DLD1 (cell line): ENCODE measurements at regions not wholly inside any gene's neighbourhood (a gene's known extent, or its start where the extent isn't known, plus 50 kb on each side); places are given as distances from the start of the nearest gene placed in this dataset.

ENCODE experiments used
- in situ Hi-C: cut with HindIII; loops from 2 replicates; pipeline ENCODE4 v1.10.0; 2017; ENCODE audit warnings: low sequenced_read_pairs

DNA sequence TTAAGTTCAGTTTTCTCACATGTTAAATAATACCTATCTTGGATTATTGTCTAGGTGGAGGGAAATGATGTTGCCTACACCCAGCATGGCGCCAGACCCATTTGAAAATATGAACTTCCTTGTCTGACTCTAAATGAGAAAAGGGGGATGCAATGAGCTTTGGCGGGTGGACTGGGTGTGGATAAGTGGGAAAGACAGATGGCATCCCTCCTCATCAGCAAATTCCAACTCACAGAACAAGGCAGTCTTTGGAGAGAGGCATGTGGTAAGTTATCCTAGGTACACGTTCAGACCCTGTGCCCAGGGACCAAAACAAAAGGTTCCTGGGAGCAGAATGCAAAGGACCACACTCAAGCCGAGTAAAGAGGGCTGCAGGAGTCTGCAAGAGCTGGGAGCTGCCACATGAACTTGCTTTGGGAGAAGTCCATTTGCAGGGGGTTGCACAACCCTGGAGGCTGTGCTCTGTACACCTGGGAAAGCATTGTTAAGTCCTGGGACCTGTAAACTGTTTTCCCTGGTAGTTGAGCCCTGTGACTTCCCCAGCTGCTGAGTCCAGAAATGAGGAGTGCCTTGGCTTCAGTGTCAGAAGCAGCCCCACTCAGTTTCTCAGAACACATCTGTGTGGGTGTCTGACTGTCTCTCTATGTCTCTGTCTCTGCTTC, 102.3 kb upstream of the TPM1 start:
- in situ Hi-C loops: no loop called here

DNA sequence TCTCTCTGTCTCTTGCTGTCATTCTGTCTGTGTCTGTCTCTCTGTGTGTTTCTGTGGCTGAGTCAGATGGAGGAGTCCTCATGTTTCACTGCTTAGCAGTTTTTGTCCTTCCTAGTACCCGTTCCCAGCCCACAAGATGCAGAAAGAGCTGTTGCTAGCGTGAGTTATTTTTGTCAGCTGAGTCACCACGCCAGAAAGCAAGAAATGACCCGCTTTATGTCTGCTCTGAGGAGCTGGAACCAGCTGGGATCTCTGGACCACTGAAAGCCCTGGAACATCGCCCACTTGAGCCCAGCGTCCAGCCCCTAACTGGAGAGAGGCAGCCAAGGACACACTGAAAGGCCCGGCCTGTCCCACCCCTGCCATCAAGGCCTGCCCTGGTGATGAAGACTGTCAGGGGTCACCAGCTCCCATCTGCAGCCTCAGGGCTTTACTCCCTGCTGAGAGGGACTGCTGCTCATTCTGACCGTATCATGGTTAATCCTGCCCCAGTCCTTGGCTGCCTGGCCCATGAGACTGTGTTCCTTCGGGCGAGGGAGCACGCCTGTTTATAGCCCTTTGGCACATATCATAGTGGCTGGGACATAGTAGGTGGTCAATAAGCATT, 101.7 kb upstream of the TPM1 start:
- in situ Hi-C loops: no loop called here

DNA sequence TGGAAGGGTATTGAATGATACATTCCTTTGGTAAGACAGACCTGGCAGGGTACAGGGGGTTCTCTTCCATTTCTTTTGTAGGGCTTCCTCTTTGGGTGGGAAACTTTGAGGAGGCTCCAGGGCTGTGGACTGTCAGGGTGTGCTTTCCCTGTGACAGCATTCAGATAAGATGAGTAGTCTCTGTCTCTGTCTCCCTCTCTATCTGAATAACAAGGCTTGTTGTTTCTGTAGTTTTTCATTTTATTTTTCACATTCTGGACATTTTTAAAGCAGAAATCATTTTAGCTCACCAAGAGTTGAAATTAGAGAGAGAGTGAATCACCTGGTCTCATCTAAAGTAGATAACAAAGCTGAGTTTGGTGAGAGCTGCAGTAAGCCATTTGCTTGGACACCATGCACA, 100.8 kb upstream of the TPM1 start:
- in situ Hi-C loops: no loop called here

DNA sequence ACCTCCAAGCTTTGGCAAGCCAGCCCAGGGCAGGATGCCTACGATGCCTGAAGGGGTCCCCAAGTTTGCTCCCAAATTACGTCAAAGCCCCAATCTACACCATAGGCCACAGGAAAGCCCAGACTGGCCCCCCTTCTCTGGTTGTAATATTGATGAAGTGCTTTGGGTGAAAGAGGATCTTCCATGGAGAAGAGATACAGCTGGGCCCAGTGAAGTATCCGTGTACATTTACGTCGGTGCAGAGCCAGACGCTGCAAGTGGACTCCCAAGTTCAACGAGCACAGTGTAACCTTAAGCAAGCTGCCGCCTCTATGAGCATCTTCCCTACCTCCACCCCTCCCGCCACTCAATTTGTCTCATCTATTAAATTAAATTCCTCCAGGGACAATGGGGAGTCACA, 100.1 kb upstream of the TPM1 start:
- in situ Hi-C loops: no loop called here

DNA sequence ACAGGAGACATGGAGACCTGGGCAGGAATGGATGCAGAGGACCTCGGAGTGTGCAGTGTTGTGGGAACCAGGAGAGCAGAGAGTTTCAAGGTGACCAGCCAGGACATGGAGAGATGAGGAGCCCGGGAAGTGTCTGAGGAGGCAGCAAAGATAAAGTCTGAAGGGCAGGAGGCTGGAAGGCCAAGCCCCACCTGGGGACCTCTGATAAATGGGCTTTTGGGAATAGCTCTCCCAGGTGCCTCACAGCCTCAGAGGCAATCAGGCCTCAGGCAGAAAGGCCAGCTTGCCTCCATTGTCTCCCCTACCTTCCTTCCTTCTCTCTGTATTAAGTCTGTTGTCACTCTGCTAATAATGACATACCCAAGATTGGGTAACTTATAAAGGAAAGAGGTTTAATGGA, 97.5 kb upstream of the TPM1 start:
- in situ Hi-C loops: no loop called here

DNA sequence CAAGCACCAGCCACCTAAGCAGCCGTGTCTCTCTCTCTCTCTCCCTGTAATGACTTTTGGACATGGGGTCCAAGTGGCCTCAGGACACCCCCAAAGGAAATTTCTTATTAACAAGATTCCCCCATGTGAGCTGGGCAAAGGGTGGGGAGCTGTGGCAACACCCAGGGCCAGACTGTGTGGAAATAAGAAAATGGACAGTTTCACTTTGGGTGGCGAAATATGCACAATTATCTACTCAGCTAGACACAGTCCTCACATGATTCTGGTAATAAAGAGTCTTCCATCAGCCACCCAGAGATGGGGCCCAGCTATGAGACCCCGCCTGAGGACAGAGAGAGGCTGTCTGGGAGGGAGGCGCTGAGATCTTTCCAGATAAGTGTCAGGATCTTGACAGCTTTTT, 96.8 kb upstream of the TPM1 start:
- in situ Hi-C loops: no loop called here

DNA sequence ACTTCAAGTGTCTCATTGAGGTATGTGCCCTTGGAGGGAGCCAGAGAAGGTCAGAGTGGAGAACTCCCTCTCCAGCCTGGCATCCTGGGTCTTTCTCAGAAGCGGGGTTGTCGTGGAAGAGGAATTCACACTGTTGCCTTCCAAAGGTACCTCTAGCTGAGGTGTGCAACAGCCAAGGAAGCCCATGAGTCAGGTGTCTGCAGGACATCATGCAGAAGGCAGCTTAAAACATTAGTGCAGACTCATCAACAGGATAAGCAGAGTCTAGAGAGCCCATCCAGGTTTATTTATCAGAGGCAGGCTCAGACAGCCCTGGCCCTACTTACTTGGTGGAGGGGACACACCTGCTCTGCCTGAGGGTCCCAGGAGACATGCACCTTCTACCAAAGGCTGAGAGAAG, 95.6 kb upstream of the TPM1 start:
- in situ Hi-C loops: no loop called here

DNA sequence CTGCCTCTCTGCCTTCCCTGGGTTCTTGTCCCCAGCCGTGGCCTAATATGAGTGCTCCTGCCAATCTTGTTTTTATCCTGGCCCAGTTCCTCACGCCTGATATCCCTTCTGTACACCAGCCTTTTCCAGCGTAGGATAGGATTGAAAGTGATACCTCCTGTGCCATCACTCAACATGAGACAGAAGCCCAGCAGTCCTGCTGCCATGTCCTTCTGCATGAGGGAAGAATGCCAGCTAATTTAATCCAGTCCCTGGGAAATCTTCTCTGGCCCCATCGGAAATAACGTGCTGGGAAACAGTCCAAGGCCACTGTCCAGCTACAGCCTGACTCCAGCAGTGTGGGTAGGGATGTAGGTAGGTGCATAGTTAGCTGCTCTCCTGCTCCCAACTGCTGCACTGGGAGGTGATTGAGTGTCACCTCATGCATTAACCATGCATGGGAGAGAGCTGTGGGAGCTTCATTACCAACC, 92.0 kb upstream of the TPM1 start:
- in situ Hi-C loops: no loop called here

DNA sequence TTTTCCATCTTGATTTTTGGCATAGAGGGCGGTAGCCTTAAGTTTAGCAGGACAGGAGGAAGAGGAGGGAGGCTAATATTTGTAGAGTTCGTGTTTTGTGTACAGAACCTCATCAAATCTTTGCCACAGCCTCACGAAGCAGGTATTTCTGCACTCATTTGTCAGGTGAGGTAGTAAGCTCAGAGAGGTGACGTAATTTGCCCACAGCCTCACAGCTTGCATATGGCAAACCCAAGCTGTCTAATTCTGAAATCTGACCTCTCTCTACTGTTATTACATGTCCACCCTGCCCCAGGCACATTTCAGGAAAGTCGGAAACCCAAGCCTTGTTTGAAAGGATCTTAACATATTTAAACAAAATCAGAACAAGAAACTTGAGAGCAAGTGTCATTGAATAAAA, 91.1 kb upstream of the TPM1 start:
- in situ Hi-C loops: no loop called here

DNA sequence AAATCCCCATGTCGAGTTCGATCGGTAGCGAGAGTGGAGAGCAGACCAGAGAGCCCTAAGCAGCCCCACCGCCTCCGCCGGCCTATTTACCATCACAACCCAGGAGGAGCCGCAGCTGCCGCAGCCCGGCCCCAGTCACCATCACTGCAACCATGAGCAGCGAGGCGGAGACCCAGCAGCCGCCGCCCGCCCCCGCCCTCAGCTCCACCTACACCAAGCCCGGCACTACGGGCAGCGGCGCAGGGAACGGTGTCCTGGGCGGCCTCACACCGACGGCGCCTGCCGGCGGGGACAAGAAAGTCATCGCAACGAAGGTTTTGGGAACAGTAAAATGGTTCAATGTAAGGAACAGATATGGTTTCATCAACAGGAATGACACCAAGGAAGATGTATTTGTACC, 89.5 kb upstream of the TPM1 start:
- in situ Hi-C loops: no loop called here

DNA sequence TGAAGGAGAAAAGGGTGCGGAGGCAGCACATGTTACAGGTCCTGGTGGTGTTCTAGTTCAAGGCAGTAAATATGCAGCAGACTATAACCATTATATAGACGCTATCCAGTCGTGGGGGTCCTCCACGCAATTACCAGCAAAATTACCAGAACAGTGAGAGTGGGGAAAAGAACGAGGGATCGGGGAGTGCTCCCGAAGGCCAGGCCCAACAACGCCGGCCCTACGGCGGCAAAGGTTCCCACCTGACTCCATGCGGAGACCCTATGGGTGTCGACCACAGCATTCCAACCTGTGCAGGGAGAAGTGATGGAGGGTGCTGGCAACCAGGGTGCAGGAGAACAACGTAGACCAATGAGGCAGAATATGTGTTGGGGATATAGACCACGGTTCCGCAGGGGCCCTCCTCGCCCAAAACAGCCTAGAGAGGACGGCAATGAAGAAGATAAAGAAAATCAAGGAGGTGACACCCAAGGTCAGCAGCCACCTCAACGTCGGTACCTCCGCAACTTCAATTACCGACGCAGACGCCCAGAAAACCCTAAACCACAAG, 89.0 kb upstream of the TPM1 start:
- in situ Hi-C loops: no loop called here

DNA sequence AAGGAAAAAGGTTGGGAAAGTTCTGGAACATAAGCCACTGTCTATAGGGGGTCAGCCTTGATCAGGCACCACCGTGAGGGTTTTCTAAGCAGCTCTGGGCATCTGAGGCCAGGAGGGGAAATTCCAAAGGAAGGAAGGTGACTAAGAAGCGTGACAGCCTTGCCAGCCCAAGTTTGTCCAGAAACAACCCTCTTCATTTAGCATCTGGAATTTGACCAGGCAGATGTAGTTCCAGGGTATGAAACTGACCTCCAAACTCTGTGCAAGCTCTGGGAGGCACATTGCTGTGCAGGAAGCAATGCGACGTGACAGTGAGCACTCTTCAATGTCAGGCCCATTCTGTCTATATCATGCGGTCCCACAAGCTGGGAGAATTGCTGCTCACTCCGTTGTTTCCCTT, 85.4 kb upstream of the TPM1 start:
- in situ Hi-C loops: no loop called here

DNA sequence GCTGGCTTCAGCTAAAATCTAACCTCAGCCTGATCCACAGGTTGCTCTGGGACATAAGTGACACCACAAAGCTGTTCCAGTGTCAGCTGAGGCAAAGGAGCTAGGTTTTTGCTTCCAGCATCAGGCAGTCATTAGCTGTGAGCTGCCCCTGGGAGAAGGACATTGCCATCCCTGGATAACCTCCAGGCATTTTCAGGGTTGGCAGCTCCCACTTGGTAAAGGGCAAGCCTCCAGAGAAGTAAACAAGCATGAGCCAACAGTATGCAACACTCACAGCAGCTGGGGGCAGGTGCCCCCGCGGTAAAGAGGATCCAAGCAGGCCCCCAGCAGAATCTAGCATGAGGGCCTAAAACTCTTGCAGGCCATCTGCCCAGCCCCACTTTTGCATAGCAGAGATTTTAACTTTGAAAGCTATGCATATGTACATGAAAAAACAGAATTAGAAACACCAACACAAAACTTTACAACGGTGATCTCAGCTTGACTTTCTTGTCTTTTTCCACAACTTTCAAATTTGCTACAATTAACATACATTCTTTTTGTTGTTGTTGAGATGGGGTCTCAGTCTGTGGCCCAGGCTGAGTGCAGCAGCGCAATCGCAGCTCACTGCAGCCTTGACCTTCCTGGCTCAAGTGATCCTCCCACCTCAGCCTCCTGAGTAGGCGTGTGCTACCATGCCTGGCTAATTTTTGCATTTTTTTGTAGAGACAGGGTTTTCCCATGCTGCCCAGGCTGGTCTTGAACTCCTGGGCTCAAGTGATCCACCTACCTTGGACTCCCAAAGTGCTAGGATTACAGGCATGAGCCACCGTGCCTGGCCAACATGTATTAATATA, 83.8 kb upstream of the TPM1 start:
- in situ Hi-C loops: no loop called here

DNA sequence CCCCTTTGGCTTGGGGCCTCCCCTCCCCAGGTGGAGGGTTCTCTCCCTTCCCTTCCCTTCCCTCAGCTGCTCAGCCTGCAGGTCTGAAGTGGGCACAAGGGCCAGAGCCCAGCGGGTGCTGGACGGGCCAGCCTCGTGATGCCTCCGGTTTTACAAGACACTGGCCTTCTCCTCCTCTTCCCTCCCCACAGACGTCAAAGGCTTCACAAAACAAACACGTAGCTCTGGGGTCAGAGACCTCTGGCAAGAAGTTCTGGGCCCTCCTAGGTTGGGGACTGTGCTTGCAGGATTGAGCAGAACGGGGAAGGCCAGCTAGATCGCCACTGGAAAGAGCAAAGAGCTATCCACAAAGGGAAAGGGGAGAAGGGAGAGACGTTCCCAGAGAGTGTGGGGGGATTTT, 81.4 kb upstream of the TPM1 start:
- in situ Hi-C loops: no loop called here

DNA sequence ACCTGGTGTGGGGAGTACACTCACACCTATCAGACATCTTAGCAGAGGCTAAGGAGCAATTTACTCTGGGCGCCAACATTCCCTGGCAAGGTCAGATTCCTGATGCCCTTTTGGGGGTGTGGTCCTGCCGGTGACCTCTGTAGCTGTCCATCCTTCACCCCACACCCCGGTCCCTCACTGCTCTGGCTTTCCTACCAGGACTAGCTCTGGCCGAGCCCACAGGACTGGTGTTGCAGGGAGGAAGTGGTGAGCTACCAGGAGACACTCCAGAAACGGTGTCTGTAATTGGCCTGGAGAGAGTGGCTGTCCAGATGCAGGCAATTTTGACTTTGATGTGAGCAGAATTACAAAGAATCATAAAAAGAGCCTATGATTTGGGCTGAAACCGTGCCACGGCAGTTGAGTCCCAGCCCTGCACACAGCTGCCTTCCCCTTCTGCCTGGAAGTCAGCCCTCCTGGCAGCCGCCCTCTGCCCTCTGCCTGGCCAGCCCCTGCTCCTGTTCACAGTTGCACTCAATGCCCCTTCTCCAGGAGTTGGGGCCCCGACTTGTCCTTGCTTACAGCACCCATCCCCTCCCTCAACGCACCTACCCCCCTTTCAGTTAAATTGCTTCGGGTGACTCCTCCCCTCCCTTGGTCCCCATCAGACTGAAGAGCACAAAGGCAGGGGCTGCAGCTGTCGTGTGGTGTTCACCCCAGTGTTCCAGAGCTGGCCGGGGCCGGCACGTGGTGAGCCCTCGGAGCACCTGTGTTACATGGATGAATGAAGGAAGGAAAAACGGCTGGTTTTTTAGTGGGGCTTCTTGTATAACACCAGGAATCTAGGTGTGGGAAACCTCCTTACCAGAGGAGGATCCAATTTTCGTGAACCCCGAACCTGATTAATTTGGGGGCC, 80.2 kb upstream of the TPM1 start:
- in situ Hi-C loops: no loop called here

DNA sequence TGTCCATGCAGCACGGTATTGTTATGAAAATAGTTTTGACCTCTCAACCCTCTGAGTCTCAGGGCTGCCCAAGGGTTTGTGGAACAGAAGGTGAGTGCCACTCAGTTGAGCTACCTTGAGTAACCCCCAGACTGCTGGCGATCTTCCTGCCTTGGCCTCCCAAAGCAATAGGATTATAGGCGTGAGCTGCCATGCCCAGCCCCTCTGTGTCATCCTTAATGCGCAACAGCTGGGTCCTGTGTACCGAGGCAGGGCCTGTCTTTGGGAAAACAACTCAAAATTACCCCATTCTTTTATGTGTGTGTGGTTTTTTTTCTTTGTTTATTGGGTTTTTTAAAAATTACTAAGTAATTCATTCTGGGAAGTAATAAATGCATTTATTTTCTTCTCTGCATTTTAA, 78.3 kb upstream of the TPM1 start:
- in situ Hi-C loops: no loop called here

DNA sequence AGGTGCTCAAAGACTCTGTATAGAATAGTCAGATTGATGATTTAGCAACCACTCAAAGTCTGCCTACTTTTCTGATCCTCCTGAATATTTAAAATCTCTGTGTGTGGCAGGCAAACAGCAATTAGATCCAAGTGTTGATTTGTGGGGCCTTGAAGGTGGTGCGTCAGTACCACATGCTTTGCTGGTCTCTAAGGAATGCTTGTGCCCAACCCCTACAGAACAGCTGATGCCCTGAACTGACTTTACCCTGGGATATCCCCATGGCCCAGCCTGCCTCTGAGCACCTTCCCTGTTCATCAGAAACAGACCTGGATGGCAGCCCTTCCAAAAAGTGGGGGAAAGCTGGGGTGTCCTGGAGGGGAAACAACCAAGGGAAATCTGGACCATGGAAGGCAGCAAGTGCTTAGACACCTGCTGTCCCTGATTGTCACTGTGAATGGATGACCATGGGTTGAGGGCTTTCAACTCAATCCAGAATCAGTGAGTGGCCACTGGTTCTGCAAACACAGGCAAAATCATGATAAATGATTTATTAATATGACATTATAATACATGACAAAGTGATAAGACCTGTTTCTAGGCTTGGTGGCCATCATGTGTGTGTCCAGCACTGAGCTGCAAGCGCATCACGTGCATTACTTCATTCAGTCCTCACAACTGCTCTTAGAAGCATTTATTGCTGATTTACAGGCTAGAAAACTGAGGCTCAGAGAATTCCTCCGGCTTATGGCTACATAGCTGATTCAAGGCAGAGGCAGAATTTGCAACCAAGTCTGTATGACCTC, 76.1 kb upstream of the TPM1 start:
- in situ Hi-C loops: no loop called here

DNA sequence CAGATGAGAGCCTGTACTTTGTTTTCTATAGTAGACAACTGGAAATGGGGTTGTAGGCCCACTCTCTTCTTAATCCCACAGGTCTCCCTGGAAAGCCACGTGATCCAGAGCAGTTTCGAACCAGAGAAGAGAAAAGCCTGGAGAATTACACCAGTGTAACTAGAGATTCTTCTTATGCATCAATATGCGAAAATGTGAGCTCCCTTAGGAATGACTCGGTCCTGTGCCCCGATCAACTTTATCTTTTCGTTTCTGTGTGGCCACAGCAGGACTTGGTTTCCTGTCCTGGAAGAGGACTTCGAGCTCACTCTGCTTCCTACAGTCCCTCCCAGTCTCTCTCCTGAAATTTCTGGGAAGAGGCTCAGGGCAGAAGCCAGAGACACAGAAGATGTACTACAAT, 73.8 kb upstream of the TPM1 start:
- in situ Hi-C loops: no loop called here

DNA sequence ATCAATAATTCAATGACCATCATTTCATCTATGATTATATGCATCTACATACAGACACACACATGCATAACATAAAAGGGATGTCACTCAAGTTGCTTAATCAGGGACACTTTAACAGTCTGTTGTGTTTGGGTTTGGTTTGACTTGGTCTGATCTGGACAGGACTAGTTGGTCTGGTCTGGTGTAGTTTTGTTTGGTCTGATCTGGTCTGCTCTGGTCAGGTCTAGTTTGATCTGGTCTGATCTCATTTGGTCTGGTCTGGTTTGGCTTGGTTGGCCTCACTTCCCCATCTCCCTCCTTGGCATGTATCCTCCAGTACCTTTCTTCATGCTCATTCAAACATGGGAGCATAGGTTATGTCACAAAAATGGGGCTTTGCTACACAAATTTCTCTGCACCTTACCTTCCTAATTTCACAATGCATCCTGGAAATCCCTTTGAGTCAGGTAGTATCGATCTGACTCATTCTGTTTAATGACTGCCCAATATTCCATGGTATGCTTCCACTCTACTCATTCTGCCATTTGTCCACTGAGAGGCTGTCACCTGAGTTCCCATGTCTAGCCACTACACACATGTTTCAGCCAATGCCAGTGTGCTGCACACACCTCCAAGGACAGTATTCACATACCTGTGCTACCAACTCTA, 73.0 kb upstream of the TPM1 start:
- in situ Hi-C loops: no loop called here

DNA sequence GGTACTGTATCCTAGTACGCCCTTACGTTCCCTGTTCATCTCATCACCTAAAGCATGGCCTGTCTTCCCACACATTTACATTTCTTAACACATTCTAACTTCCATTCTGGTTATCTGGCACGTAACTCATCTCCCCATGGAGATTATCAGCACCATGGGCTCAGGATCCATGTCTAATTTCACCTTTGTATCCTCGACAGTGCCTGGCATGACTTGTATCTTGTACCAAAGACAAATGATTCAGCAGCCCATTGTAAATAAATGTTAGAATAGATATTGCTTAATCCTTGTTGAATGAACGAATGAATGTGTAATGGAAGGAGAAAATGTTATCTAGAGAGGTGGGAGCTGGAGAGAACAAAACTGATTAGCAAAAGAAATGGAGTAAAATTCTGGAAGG, 69.7 kb upstream of the TPM1 start:
- in situ Hi-C loops: no loop called here
